HepG2 (cell line): ENCODE measurements at regions not wholly inside any gene's neighbourhood (a gene's known extent, or its start where the extent isn't known, plus 50 kb on each side); places are given as distances from the start of the nearest gene placed in this dataset.
A peak's percentile ranks its signal among the peaks of the same experiment; 100 is the strongest.

Experiments
- ATM ChIP-seq: fragments of 450-650 bp; IDR thresholded peaks from 2 replicates; pipeline ENCODE4 v1.7.1; 2017; ENCODE audit warnings: mild to moderate bottlenecking, borderline replicate concordance
- CBX5 ChIP-seq: sonication (generic); formaldehyde crosslinking; IDR thresholded peaks from 2 replicates; pipeline ENCODE4 v1.4.0; 2020; ENCODE audit warnings: missing genetic modification reagents, borderline replicate concordance
- ETV6 ChIP-seq: sonication (generic); formaldehyde crosslinking; conservative IDR thresholded peaks from 2 replicates; pipeline ENCODE4 v1.4.0; 2020; ENCODE audit warnings: missing genetic modification reagents
- FOXK2 ChIP-seq: fragments of 450-650 bp; IDR thresholded peaks from 2 replicates; pipeline ENCODE4 v1.6.1; 2016
- GLMP ChIP-seq: sonication (generic); formaldehyde crosslinking; IDR thresholded peaks from 2 replicates; pipeline ENCODE4 v1.9.0; 2021; ENCODE audit warnings: missing genetic modification reagents, mild to moderate bottlenecking, borderline replicate concordance
- HNRNPK ChIP-seq: fragments of 200-400 bp; formaldehyde crosslinking; IDR thresholded peaks from 2 replicates; pipeline ENCODE4 v1.6.1; 2018; ENCODE audit warnings: low read length, low read depth, moderate library complexity, mild to moderate bottlenecking; ENCODE audit not compliant: poor library complexity, severe bottlenecking
- IRF1 ChIP-seq: sonication (generic); formaldehyde crosslinking; IDR thresholded peaks from 2 replicates; pipeline ENCODE4 v1.4.0; 2020; ENCODE audit warnings: low read depth, mild to moderate bottlenecking, missing genetic modification reagents
- NPAS2 ChIP-seq: sonication (generic); formaldehyde crosslinking; IDR thresholded peaks from 2 replicates; pipeline ENCODE4 v1.8.0; 2022; ENCODE audit warnings: mild to moderate bottlenecking, missing genetic modification reagents, borderline replicate concordance
- PRMT3 ChIP-seq: sonication (generic); formaldehyde crosslinking; IDR thresholded peaks from 2 replicates; pipeline ENCODE4 v1.8.1; 2022; ENCODE audit warnings: low read depth, mild to moderate bottlenecking, moderate library complexity, missing genetic modification reagents, borderline replicate concordance
- PTBP1 ChIP-seq: fragments of 200-400 bp; formaldehyde crosslinking; IDR thresholded peaks from 2 replicates; pipeline ENCODE4 v1.6.1; 2018; ENCODE audit warnings: low read length, low read depth; ENCODE audit not compliant: poor library complexity, severe bottlenecking
- RBAK ChIP-seq: sonication (generic); formaldehyde crosslinking; IDR thresholded peaks from 2 replicates; pipeline ENCODE4 v1.5.1; 2020; ENCODE audit warnings: mild to moderate bottlenecking, missing genetic modification reagents
- SNAI1 ChIP-seq: sonication (generic); formaldehyde crosslinking; IDR thresholded peaks from 2 replicates; pipeline ENCODE4 v1.5.0; 2020; ENCODE audit warnings: mild to moderate bottlenecking, missing genetic modification reagents, borderline replicate concordance
- SOX13 ChIP-seq, 3 experiments: fragments of 450-650 bp in 1 of 3; sonication (generic) in 1 of 3; formaldehyde crosslinking in 1 of 3; IDR thresholded peaks in 2 of 3; conservative IDR thresholded peaks in 1 of 3; 2 replicates each; pipeline versions ENCODE4 v1.5.0 to v1.6.1; 2016 to 2020; ENCODE audit warnings: antibody characterized with exemption in 1 of 3, mild to moderate bottlenecking in 1 of 3, missing compliant biosample characterization in 1 of 3, missing genetic modification reagents in 1 of 3, moderate library complexity in 1 of 3
- ZBTB3 ChIP-seq: sonication (generic); formaldehyde crosslinking; IDR thresholded peaks from 2 replicates; pipeline ENCODE4 v1.4.0; 2020; ENCODE audit warnings: low read depth, mild to moderate bottlenecking, moderate library complexity, missing genetic modification reagents, borderline replicate concordance
- ZNF138 ChIP-seq: sonication (generic); formaldehyde crosslinking; IDR thresholded peaks from 2 replicates; pipeline ENCODE4 v1.5.0; 2020; ENCODE audit warnings: mild to moderate bottlenecking, low read depth, missing genetic modification reagents
- ZNF143 ChIP-seq: sonication (generic); formaldehyde crosslinking; IDR thresholded peaks from 2 replicates; pipeline ENCODE4 v1.4.0; 2020; ENCODE audit warnings: missing genetic modification reagents
- ZNF264 ChIP-seq: sonication (generic); formaldehyde crosslinking; IDR thresholded peaks from 2 replicates; pipeline ENCODE4 v1.4.0; 2020; ENCODE audit warnings: missing genetic modification reagents
- ZNF510 ChIP-seq: sonication (generic); formaldehyde crosslinking; IDR thresholded peaks from 2 replicates; pipeline ENCODE4 v1.4.0; 2020; ENCODE audit warnings: low read depth, mild to moderate bottlenecking, missing genetic modification reagents
- ZNF567 ChIP-seq: sonication (generic); formaldehyde crosslinking; IDR thresholded peaks from 2 replicates; pipeline ENCODE4 v1.8.1; 2023; ENCODE audit warnings: mild to moderate bottlenecking, missing genetic modification reagents, borderline replicate concordance
- ZNF619 ChIP-seq: sonication (generic); formaldehyde crosslinking; IDR thresholded peaks from 2 replicates; pipeline ENCODE4 v1.4.0; 2020; ENCODE audit warnings: mild to moderate bottlenecking, missing genetic modification reagents
- ZNF660 ChIP-seq: sonication (generic); formaldehyde crosslinking; IDR thresholded peaks from 2 replicates; pipeline ENCODE4 v1.5.1; 2020; ENCODE audit warnings: mild to moderate bottlenecking, low read depth, missing genetic modification reagents, borderline replicate concordance
- ZNF678 ChIP-seq: sonication (generic); formaldehyde crosslinking; IDR thresholded peaks from 2 replicates; pipeline ENCODE4 v1.4.0; 2020; ENCODE audit warnings: mild to moderate bottlenecking, missing genetic modification reagents
- ZNF766 ChIP-seq: sonication (generic); formaldehyde crosslinking; IDR thresholded peaks from 2 replicates; pipeline ENCODE4 v1.5.0; 2020; ENCODE audit warnings: missing genetic modification reagents, borderline replicate concordance
- ZNF770 ChIP-seq: sonication (generic); formaldehyde crosslinking; IDR thresholded peaks from 2 replicates; pipeline ENCODE4 v1.5.0; 2020; ENCODE audit warnings: mild to moderate bottlenecking, missing genetic modification reagents

DNA sequence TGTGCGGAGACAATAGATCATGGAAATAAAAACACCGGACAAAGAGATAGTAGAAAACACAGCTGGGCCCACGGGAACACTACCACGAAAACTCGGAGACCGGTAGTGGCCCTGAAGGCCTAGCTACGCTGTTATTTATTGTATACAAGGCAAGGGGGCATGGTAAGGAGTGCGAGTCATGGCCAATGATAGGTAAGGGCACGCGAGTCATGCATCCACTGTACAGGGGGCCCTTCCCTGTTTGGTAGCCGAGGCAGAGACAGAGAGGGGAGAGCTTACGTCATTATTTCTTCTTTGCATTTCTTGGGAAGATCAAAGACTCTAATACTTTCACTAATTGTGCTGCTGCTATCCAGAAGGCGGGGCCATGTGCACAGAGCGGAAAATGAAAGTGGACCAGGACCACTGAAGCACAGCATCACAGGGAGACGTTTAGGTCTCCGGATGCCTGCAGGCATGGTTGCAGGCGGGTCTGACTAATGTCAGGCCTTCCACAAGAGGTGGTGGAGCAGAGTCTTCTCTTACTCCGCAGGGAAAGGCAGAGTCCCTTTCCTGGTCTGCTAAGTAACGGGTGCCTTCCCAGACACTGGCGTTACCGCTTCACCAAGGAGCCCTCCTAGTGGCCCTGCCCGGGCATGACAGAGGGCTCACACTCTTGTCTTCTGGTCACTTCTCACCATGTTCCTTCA, 74.4 kb upstream of the ARL4D start (continued):
- TF ChIP-seq ZNF770 (CRISPR knock-in tag) (no peak), FOXK2 (no peak), PRMT3 (CRISPR knock-in tag) (no peak), ZNF143 (CRISPR knock-in tag) (no peak), ZNF567 (CRISPR knock-in tag) (no peak), NPAS2 (CRISPR knock-in tag) (no peak), SOX13 (IDR thresholded peaks at IDR 0.05) (no peak), SOX13 (CRISPR knock-in tag; conservative IDR thresholded peaks at IDR 0.05 in 1 of 2, IDR thresholded peaks at IDR 0.05 in 1 of 2) (no peak), ZNF766 (no peak), ZNF138 (no peak), SNAI1 (CRISPR knock-in tag) (no peak), ZBTB3 (CRISPR knock-in tag) (no peak), ZNF678 (CRISPR knock-in tag) (no peak), ZNF660 (CRISPR knock-in tag) (no peak), ETV6 (CRISPR knock-in tag) (no peak), HNRNPK (no peak), ATM (no peak), ZNF619 (CRISPR knock-in tag) (0 out of 2 replicates have a peak, but pooled peaks have one; percentile 57), GLMP (CRISPR knock-in tag) (no peak), CBX5 (CRISPR knock-in tag) (no peak), ZNF510 (CRISPR knock-in tag) (no peak), IRF1 (CRISPR knock-in tag) (no peak), RBAK (CRISPR knock-in tag) (no peak), PTBP1 (no peak), ZNF264 (CRISPR knock-in tag) (no peak)
